ENCODE measurements at regions not wholly inside any gene's neighbourhood (a gene's known extent, or its start where the extent isn't known, plus 50 kb on each side); places are given as distances from the start of the nearest gene placed in this dataset.

DNA sequence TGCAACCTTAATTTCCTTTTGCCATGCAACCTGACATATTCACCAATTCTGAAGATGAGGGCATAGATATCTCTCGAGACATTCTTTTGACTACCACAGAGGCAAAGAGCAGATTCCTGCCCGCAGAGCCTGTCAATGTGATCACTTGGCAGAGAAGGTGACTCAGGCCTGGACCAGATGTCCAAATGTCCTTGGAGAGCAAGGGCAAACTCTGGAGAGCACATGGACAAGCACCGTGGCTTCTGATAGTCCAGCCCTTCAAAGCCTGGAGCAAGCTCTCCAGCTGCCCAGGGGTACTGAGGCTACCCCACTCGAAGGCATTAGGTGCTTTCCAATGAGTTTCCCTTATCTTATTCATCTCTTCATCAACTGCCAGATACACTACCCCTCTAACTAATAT is 50.4 kb upstream of the ALDH1B1 start (continued):
- TF ChIP-seq ZNF462 (CRISPR knock-in tag; IDR thresholded peaks at IDR 0.05): no peak
- no peak for TF ChIP-seq ZNF114 (CRISPR knock-in tag; IDR thresholded peaks at IDR 0.05)

- no peaks in the 10 kb centered on the region for H3F3A ChIP-seq (replicated peaks; ENCODE audit: low read depth)
- Mint-ChIP-seq H3K27me3 (ENCODE audit: insufficient read depth, low read depth, poor library complexity) (peaks cover 5% of the 10 kb centered on the region), H3K4me1 (peaks cover 22% of the 10 kb centered on the region)
- TF ChIP-seq EZH2 (IDR thresholded peaks at IDR 0.05; ENCODE audit: low read depth, unreplicated experiment): no peak
- TF ChIP-seq JUNB (IDR thresholded peaks at IDR 0.05; ENCODE audit: unreplicated experiment): no peak
- TF ChIP-seq REST (IDR thresholded peaks at IDR 0.05; ENCODE audit: unreplicated experiment): no peak
- no peak for TF ChIP-seq ZNF462 (CRISPR knock-in tag; IDR thresholded peaks at IDR 0.05)
- TF ChIP-seq CREB1 (CRISPR knock-in tag; IDR thresholded peaks at IDR 0.05; ENCODE audit: low read depth): no peak
Measured at GRCh38 chr9:38339496-38339895, 53.0 kb upstream of the ALDH1B1 start.

More at GRCh38 chr9:38339496-38339895, 53.0 kb upstream of the ALDH1B1 start:
- H3K27me3 ChIP-seq (ENCODE audit: insufficient read depth): no peaks in the 10 kb centered on the region
- no peaks in the 10 kb centered on the region for H3K36me3 Mint-ChIP-seq (ENCODE audit: low read depth)
- H3K27ac ChIP-seq (ENCODE audit: low read depth): no peak overlapping the region
- ATAC-seq: no peak
- no peak for DNase-seq (ENCODE audit: low spot score)
- H3K4me2 ChIP-seq: no peak overlapping the region
- no peak overlapping the region for H2AFZ ChIP-seq
- H3K4me1 ChIP-seq (ENCODE audit: insufficient read depth): no peaks in the 10 kb centered on the region; the same call in 1 of the 2 replicates
- no peak overlapping the region for H3K4me3 ChIP-seq
- no peaks in the 10 kb centered on the region for H4K20me1 ChIP-seq (replicated peaks; ENCODE audit: insufficient read depth)
- no peak overlapping the region for H3K27ac Mint-ChIP-seq
- H3K9me2 ChIP-seq (ENCODE audit: insufficient read depth): no peaks in the 10 kb centered on the region
- no peaks in the 10 kb centered on the region for H3K36me3 ChIP-seq (ENCODE audit: insufficient read depth)
- H3K79me2 ChIP-seq (replicated peaks; ENCODE audit: insufficient read depth): no peaks in the 10 kb centered on the region
- no peak overlapping the region for H3K4me3 Mint-ChIP-seq
- H3K9me3 Mint-ChIP-seq: no peaks in the 10 kb centered on the region

Data from GM23338 (cell line).